ENCODE measurements at regions not wholly inside any gene's neighbourhood (a gene's known extent, or its start where the extent isn't known, plus 50 kb on each side); places are given as distances from the start of the nearest gene placed in this dataset.

- no peak for DNase-seq
Observed at GRCh38 chr14:71473843-71474242, 458.4 kb upstream of the RGS6 start.

DNA sequence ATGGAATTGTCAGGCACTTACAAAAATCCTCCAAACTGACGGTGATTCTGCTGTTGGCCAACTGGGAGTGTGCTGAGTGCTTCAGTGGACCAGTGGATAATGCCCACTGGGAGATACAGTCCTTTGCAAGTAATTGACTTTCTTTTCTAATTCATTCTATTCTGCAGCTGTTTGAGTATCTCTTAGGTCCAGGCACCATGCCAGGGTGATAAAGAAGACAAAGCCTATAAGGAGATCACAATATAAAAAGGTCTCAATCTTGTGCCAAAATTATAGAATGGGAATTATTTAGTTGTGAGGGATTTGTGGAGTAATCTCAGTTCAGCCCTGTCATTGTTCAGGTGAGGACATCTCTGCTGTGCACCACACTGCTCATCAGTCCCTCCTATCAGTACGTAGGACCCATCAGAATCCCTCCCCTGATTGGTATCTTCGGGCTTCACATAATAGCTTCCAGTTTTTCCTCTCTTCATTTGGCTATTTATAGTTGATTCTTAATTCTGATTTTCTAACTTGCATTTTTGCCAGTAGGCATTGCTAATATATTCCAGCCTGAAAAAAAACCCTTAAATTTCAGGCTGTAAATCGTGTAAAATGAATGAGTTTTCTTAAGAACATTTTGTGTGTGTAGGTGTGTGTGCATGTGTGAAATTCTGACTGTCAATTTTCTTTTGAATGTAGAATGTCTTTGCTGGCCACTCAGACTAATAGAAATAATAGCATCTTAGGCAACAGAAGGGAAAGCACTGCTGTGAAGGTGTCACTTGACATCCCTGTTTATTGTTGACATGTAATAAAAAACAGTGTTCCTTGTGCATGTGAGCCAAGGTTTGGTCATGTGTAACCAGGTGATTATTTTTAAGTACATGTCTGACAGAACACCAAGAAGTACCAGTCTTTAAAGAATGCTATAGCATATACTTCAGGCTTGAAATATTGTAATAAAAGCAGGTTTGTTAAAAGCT, 457.6 kb upstream of the RGS6 start:
- DNase-seq = no peak

DNA sequence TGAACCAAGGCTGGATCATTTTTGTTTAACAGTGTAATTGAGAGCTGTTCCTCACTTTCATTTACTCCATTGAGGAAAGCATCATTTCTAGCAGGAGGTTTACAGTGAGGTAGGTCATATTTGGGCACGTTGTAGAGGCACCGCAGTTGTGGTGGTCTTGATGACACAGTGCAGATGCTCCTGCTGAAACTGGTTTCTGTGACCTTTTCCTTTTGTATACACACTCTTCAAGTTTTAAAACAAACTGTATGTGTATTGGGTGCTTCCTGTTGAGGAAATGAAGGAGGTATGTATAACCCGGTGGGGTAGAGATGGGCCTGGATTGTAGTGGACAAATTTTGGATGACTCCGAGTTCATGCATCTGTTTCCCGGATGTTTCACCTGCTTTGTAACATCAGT, 456.3 kb upstream of the RGS6 start:
- no peak for DNase-seq

DNA sequence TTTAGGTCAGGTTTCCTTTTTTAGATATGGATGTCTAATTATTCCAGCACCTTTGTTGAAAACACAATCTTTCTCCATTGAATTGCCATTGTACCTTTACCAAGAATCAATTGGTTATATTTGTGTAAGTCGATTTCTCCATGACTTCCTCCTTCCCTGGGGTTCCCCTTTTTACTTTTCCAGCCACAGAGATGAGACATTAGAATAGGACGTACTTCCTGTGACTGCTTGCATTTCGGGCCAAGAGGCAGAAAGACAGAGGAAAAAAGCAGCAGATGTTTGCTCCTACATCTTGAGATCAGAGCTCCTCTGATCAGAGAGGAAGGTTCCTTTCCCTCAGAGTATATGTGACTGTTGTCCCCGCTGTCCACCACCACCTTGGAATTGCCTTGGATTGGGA, 453.7 kb upstream of the RGS6 start:
- no peak for DNase-seq

DNA sequence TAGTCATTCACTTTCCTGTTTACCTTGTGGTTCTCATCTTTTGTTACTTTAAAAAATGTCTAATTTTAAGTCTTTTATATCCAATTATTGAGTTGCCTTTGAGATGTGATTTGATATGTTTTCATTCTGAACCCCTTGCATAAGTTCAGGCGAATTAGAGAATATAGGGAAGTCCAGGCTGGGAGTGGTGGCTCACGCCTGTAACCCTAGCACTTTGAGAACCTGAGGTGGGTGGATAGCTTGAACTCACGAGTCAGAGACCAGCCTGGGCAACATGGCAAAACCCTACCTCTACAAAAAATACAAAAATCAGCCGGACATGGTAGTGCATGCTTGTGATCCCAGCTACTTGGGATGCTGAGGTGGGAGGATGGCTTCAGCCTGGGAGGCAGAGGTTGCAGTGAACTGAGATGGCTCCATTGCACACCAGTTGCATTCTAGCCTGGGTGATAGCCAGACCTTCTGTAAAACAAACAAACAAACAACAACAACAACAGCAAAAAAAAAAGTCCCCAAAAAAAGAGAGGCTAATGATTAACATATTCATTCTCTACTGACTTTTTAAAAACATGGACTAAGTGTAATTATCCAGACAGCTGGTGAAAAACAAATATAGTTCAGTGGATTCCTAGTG, 451.1 kb upstream of the RGS6 start:
- no peak for DNase-seq

GRCh38 chr14:71482671-71483070, 449.6 kb upstream of the RGS6 start:
- DNase-seq = no peak

- no peak for DNase-seq
Observed at GRCh38 chr14:71483154-71483553, 449.1 kb upstream of the RGS6 start.

- DNase-seq = no peak
Observed at GRCh38 chr14:71485833-71486232, 446.4 kb upstream of the RGS6 start.

GRCh38 chr14:71486279-71486678, 445.9 kb upstream of the RGS6 start:
- DNase-seq = no peak

GRCh38 chr14:71487449-71487848, 444.8 kb upstream of the RGS6 start:
- DNase-seq = no peak

GRCh38 chr14:71487941-71488340, 444.3 kb upstream of the RGS6 start:
- DNase-seq = no peak

GRCh38 chr14:71488703-71489191, 443.5 kb upstream of the RGS6 start:
- no peak for DNase-seq

GRCh38 chr14:71489742-71490141, 442.5 kb upstream of the RGS6 start:
- DNase-seq = no peak

DNA sequence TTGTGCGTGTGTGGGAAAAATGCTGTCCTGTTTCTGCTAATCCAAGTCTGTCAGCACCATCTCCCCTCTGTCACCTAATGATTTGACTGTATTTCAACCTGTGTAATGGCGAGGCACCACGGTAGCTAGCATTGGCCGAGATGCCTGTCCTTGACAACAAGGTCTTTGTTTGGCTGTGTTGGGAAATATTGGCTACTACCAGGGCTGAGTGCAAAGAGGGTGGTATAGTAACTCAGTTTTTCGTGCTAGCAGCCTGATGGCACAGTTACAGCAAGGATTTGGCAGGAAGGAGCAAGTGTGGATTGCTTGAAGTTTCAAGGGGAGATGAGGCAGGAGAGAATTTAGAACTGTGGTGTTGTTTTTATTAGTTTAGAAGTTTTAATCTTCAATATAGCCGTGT, 440.3 kb upstream of the RGS6 start:
- DNase-seq = no peak

DNA sequence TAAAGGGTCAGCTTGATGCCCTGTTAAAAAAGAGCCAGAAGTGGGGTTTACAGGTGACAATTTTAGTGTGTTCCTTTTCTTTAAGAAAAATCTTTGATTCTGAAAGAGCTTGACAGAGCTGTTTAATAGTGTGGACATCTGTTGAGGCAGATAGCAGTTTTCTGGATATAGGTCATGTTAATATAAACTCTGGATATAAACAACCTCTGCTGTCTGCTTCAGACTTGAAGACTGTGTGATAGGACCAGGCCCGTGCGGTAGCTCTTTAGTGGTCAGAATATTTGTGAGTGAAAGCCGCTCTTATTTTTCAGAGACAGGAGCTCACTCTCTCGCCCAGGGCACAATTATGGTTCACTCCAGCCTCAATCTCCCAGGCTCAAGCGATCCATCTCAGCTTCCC, 439.9 kb upstream of the RGS6 start:
- no peak for DNase-seq

DNA sequence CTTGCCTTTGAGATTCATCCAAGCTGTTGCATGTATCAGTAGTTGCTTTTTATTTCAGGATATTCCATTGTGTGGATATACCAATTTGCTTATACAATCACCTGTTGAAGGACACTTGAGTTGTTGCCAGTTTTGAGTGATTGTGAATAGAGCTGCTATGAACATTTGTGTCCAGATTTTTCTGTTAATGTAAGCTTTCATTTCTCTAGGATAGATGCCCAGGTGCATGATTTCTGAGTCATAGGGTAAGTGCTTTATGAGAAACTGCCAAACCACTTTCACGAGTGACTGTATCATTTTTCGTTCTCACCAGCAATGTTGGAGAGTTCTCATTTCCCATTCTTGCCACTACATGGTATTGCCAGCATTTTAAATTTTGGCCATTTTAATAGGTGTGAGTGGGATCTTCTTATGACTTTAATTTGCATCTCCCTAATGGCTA, 434.6 kb upstream of the RGS6 start:
- no peak for DNase-seq

DNA sequence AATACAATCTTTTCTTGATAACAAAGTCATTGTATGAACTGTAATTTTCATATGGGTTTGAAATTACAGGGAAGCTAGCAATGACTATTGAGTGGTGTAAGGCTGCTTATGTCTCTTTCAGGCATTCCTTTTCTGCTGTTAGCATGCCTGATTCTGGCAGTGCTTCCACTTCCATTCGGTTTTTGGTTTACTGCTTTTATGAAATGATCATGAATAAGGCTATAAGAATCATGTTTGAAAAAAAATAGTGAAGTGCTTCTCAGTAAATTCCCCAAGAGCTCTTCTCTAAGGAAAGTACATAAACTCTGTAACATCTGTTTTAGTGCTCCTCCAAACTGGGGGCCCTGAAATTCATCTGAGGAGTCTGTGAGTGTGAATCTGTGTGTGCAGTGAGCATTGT, 434.0 kb upstream of the RGS6 start:
- DNase-seq = no peak

- no peak for DNase-seq
Observed at GRCh38 chr14:71499018-71499417, 433.2 kb upstream of the RGS6 start.

DNA sequence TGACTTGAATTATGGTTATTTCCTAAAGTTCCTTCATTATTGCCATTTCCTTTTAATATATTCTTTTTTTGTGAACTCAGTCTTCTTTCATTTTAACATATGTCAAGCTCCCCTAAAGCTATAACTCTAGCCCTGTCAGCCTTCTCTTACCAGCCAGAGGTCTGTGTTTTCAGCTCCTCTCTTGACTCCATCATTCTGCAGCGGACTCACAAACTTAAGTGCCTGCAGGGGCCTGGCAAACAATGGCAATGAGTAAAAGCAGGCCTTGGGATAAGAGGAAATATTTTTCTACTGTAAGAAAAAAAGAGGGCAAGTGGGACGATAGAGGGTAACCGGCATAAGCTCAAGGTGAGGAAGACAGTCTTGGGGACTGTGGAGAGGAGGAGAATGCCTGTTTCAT, 424.5 kb upstream of the RGS6 start:
- DNase-seq = no peak

GRCh38 chr14:71508901-71509300, 423.3 kb upstream of the RGS6 start:
- DNase-seq = no peak

- no peak for DNase-seq
Observed at GRCh38 chr14:71511152-71511551, 421.1 kb upstream of the RGS6 start.

- no peak for DNase-seq
Observed at GRCh38 chr14:71514941-71515919, 417.0 kb upstream of the RGS6 start.

All from NCI-H524 treated with DMSO at 0.1 percent for 48 hours (cell line).